ENCODE measurements at regions not wholly inside any gene's neighbourhood (a gene's known extent, or its start where the extent isn't known, plus 50 kb on each side); places are given as distances from the start of the nearest gene placed in this dataset.

DNA sequence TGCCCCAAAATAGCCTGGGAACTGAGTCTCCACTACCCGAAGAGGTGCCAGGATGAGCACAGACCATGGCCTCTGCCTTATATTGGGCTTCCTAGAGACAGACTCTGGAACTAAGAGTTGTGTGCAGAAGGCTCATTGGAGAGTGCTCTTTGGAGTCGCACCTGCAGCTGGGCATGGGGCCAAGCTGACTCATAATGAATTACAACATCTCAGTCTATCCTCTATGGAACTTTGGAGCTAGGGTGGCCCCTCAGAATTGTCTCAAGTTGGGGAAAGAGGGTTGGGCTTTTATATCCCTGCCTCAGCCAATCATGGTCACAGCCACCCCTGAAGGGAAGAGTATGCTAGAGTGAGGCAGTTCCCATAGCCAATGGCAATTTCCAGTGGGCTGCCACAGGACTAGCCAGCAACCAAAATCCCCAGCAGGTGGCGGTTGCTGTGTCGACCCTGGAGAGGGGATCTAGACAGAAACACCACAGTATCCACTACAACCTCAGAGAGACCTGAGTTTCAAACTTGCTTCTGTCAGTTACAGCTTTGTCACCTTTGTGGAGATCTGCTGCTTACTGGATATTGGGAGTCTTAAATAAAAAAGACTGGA is 93.8 kb downstream of the DMRTA2 start:
- TF ChIP-seq, protein P1, sequence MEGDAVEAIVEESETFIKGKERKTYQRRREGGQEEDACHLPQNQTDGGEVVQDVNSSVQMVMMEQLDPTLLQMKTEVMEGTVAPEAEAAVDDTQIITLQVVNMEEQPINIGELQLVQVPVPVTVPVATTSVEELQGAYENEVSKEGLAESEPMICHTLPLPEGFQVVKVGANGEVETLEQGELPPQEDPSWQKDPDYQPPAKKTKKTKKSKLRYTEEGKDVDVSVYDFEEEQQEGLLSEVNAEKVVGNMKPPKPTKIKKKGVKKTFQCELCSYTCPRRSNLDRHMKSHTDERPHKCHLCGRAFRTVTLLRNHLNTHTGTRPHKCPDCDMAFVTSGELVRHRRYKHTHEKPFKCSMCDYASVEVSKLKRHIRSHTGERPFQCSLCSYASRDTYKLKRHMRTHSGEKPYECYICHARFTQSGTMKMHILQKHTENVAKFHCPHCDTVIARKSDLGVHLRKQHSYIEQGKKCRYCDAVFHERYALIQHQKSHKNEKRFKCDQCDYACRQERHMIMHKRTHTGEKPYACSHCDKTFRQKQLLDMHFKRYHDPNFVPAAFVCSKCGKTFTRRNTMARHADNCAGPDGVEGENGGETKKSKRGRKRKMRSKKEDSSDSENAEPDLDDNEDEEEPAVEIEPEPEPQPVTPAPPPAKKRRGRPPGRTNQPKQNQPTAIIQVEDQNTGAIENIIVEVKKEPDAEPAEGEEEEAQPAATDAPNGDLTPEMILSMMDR (IDR thresholded peaks at IDR 0.05), result no peak
- TF ChIP-seq ZFX (IDR thresholded peaks at IDR 0.05; ENCODE audit: borderline replicate concordance), result no peak
